Panc1 (cell line): ENCODE measurements at regions not wholly inside any gene's neighbourhood (a gene's known extent, or its start where the extent isn't known, plus 50 kb on each side); places are given as distances from the start of the nearest gene placed in this dataset.

Experiments
- SIN3A ChIP-seq: IDR thresholded peaks from 2 replicates; pipeline ENCODE4 v1.6.1; 2012; ENCODE audit warnings: low read depth, mild to moderate bottlenecking, low read length, moderate library complexity, borderline replicate concordance; ENCODE audit not compliant: insufficient read depth
- TF ChIP-seq, protein P1 (sequence below): fragments of 450-650 bp; IDR thresholded peaks from 2 replicates; pipeline ENCODE4 v1.5.1; 2017; ENCODE audit warnings: mild to moderate bottlenecking

GRCh38 chr10:78461333-78461732, 427.7 kb downstream of the RPS24 start:
- TF ChIP-seq, protein P1, sequence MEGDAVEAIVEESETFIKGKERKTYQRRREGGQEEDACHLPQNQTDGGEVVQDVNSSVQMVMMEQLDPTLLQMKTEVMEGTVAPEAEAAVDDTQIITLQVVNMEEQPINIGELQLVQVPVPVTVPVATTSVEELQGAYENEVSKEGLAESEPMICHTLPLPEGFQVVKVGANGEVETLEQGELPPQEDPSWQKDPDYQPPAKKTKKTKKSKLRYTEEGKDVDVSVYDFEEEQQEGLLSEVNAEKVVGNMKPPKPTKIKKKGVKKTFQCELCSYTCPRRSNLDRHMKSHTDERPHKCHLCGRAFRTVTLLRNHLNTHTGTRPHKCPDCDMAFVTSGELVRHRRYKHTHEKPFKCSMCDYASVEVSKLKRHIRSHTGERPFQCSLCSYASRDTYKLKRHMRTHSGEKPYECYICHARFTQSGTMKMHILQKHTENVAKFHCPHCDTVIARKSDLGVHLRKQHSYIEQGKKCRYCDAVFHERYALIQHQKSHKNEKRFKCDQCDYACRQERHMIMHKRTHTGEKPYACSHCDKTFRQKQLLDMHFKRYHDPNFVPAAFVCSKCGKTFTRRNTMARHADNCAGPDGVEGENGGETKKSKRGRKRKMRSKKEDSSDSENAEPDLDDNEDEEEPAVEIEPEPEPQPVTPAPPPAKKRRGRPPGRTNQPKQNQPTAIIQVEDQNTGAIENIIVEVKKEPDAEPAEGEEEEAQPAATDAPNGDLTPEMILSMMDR, result no peak
- no peak for TF ChIP-seq SIN3A
